ENCODE measurements at regions not wholly inside any gene's neighbourhood (a gene's known extent, or its start where the extent isn't known, plus 50 kb on each side); places are given as distances from the start of the nearest gene placed in this dataset.

DNA sequence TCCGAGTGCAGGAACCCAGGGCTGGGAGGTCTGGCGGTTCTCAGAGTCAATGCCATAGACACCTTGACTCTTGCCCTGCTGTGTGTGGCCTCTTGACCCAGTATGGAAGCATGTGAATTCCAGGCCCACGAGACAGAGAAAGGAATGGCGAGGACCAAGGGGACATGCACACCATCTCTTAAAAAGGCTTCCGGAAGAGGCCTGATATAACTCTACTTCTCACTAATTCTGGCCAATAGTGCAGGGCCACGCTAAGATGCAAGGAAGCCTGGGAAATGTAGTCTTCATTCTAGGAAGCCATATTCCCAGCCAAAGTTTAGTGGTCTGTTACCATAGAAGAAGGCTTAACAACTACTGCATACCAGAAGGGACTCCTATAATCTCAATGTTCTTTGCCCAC, 177.0 kb upstream of the KCNG1 start:
- CTCF ChIA-PET, result no interaction called here
- no peak for DNase-seq (ENCODE audit: extremely low spot score)
- TF ChIP-seq, protein P1, sequence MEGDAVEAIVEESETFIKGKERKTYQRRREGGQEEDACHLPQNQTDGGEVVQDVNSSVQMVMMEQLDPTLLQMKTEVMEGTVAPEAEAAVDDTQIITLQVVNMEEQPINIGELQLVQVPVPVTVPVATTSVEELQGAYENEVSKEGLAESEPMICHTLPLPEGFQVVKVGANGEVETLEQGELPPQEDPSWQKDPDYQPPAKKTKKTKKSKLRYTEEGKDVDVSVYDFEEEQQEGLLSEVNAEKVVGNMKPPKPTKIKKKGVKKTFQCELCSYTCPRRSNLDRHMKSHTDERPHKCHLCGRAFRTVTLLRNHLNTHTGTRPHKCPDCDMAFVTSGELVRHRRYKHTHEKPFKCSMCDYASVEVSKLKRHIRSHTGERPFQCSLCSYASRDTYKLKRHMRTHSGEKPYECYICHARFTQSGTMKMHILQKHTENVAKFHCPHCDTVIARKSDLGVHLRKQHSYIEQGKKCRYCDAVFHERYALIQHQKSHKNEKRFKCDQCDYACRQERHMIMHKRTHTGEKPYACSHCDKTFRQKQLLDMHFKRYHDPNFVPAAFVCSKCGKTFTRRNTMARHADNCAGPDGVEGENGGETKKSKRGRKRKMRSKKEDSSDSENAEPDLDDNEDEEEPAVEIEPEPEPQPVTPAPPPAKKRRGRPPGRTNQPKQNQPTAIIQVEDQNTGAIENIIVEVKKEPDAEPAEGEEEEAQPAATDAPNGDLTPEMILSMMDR (IDR thresholded peaks at IDR 0.05; ENCODE audit: control extremely low read depth, extremely low read depth, low read depth, missing control alignments), result no peak
- POLR2A ChIA-PET, result no interaction called here

DNA sequence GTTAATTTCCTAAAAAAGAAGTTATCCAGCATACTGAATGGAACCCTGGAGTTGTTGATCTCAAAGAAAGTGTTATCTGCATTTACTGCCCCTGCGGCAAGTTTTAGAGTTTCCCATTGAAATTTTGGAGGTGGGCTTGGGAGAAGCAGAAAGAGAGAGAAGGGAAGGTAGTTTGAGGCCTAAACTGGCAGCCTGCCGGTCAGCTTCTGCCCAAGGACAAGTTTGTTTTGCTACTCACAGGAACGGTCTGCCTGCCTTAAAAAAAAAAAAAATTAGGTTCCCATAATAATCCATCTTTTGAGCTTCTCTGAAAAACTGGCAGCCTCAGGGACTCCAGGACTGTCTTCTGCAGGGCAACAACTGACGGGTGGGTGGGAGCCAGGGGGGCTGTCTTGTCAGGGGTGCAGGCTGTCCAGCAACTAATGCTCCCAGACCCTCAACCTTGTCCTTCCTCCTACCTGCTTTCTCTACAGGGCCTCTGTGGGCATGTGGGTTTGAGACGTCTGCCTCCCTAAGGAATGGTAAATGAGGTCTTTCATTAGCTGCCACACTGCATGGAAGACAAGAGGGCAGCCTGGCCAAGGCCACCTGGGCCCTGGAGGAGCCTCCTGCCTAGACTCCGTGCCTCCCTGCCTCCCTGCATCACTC, 176.1 kb upstream of the KCNG1 start:
- DNase-seq (ENCODE audit: extremely low spot score), result no peak
- TF ChIP-seq, protein P1 (IDR thresholded peaks at IDR 0.05; ENCODE audit: control extremely low read depth, extremely low read depth, low read depth, missing control alignments), result no peak
- CTCF ChIA-PET, result no interaction called here
- POLR2A ChIA-PET, result no interaction called here

DNA sequence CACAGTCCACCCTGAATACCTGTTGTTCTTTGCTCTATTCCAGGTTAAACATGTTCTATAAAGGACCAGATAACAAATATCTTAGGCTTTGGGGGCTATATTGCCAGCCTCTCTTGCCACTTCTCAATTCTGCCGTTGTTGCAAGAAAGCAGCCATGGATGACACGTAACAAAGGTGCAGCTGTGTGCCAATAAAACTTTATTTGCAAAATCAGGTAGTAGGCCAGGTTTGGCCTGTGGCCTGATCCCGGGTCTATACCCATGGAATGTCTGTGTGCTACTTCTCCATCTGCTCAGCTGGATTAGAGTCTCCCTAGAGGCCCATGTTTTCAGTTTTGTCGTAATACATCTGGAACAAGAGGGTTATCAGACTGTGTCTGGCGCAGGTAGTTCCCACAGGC, 175.3 kb upstream of the KCNG1 start:
- POLR2A ChIA-PET, result no interaction called here
- CTCF ChIA-PET, result no interaction called here
- TF ChIP-seq, protein P1 (IDR thresholded peaks at IDR 0.05; ENCODE audit: control extremely low read depth, extremely low read depth, low read depth, missing control alignments), result no peak
- no peak for DNase-seq (ENCODE audit: extremely low spot score)

DNA sequence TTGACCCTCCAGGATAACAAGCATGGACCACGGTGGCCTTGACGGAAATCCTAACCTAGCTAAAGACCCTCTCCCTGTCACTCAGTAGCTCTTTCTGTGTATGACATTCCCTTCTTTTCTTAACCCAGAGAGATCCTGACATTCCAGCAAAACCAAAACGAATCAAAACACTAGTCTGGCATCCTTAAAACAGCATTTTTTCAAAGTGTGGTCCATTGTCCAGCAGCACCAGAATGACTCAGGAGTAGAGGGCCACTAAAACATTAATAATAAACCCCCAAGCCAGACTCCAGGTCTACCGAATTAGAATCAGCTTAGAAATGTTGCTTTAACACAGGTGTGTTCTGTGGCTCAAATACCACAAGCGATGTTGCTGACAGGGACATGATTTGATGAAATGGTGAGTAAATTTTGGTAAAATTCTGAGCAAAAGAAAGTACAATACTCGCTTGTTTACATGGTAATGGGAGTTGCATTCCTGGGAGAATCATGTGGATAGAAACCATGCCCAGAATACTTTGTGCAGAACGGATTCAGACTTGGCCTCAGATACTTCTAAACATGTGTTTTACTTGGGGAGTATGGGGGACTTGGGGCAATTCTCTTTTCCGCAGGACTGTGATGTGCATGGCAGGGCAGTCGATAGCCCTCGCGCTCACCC, 174.2 kb upstream of the KCNG1 start:
- TF ChIP-seq, protein P1 (IDR thresholded peaks at IDR 0.05; ENCODE audit: control extremely low read depth, extremely low read depth, low read depth, missing control alignments), result no peak
- CTCF ChIA-PET, result no interaction called here
- no peak for DNase-seq (ENCODE audit: extremely low spot score)
- POLR2A ChIA-PET, result no interaction called here

DNA sequence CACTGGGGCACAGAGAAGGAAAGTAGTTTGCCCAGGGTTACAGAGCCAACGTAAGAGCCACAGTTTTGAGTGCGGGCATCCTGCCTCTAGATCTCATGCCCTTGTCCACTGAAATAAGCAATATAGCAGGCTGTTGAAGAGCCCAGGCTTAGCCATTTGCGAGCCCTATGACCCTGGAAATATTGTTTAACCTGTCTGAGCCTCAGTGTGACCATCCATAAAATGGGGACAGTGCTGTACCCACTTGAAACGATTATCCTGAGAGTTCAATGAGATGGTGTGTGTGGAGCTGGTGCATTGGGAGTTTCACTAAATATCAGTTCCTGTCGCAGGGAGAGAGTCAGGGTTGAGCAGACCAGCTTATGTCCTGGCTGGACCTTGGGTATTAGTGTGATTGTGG, 173.1 kb upstream of the KCNG1 start:
- CTCF ChIA-PET, result no interaction called here
- TF ChIP-seq, protein P1 (IDR thresholded peaks at IDR 0.05; ENCODE audit: control extremely low read depth, extremely low read depth, low read depth, missing control alignments), result no peak
- POLR2A ChIA-PET, result no interaction called here
- DNase-seq (ENCODE audit: extremely low spot score), result no peak

DNA sequence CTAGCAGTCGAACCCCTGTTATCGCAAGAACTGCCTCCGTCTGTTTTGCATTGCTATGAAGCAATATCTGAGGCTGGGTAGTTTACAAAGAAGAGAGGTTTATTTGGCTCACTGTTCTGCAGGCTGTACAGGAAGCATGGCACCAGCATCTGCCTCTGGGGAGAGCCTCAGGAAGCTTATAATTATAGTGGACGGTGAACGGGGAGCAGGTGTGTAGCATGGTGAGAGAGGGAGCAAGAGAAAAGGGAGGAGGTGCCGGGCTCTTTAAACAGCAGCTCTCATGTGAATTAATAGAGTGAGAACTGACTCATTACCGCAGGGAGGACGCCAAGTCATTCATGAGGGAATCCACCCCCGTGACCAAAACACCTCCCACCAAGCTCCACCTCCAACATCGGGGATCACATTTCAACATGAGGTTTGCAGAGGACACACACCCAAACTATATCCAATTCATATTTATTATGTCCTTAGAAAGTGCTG, 172.6 kb upstream of the KCNG1 start:
- CTCF ChIA-PET, result no interaction called here
- TF ChIP-seq, protein P1 (IDR thresholded peaks at IDR 0.05; ENCODE audit: control extremely low read depth, extremely low read depth, low read depth, missing control alignments), result no peak
- no peak for DNase-seq (ENCODE audit: extremely low spot score)
- POLR2A ChIA-PET, result no interaction called here
